H54 (cell line): ENCODE measurements at regions not wholly inside any gene's neighbourhood (a gene's known extent, or its start where the extent isn't known, plus 50 kb on each side); places are given as distances from the start of the nearest gene placed in this dataset.
"Not testable (repeated sequence)": the region's sequence is repeated elsewhere in the genome, so short reads cannot be mapped to it uniquely, and the experiment has no call there.

Experiments
- DNase-seq: peaks from one replicate; pipeline ENCODE4 v3.0.0; 2011; ENCODE audit warnings: low spot score, mixed read lengths; ENCODE audit not compliant: insufficient read length
- FAIRE-seq: peaks from 3 replicates; lab custom pipeline; 2011; peaks lifted over from hg19 to GRCh38; lab: Jason Lieb, UNC
- POLR2A ChIP-seq: IDR thresholded peaks from 2 replicates; pipeline ENCODE4 v1.6.1; 2011; ENCODE audit warnings: low read depth, mild to moderate bottlenecking, low read length

DNA sequence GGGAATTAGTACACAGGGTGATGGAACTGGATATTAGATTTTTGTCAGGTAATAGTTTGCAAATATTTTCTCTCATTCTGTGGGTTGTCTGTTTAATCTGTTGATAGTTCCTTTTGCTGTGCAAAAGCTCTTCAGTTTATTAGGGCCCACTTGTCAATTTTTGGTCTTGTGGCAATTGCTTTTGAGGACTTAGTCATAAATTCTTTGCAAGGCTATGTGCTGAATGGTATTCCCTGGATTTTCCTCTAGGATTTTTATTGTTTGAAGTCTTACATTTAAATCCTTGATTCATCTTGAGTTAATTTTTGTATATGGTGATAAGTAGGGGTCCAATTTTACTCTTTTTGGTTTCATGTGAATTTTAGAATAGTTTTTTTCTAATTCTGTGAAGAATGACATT, 111.3 kb downstream of the ARRDC4 start:
- FAIRE-seq (no peak), DNase-seq (no peak)
- TF ChIP-seq POLR2A, result no peak

DNA sequence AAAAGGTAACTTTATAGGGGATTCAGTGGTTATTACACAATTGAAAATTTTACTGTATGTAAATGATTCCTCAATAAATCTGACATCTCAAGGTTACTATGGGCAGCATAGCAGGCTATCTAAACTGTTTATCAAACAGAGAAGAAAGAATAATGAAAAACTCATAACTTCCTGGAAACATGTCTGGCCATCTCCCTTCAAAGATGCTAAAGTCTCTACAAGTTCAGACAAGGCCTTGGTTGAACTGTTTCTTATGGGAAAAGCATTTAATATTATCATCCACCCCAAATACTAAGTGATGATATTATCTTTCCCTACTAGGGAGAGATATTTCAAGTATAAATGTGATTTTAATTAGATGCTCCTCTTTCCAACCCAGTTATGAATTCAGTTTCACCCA, 114.9 kb downstream of the ARRDC4 start:
- DNase-seq (no peak), FAIRE-seq (no peak)
- no peak for TF ChIP-seq POLR2A

DNA sequence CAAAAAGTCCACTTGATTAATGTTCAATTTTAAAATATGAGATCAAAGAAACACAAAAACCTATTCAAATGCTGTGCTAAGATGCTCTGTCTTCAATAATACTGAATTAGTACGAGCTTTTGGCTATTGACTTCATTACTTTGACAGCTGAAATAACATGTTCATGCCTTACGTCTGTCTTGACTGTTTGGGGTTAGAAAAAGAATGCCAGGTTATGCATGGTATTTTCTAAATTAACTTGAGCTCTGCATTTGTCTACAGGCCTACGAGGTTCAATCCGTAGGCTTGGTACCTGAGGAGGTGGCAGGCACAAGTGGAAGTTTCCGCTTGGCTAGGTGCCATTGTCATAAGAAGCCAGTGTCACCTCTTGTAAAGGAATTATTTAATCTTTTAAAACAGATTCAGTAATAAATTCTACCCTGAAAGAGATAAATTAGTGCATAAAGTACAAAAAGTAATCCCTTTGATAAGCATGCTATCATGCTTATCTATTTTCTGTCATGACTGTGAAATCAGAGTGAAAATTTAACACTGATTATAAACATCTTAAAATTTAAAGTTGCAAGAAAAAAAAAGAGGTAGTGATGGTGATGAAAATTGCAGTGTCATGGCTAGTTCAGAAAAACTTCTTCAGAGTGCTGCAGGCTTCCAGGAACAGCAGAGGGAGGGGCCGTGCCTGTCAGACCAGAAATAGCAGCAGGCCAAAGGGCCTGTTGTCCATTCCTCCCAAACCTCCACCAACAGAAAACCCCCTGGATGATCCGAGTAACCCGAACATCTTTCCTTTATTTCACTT, 115.7 kb downstream of the ARRDC4 start:
- DNase-seq (no peak), FAIRE-seq (no peak)
- TF ChIP-seq POLR2A, result no peak

DNA sequence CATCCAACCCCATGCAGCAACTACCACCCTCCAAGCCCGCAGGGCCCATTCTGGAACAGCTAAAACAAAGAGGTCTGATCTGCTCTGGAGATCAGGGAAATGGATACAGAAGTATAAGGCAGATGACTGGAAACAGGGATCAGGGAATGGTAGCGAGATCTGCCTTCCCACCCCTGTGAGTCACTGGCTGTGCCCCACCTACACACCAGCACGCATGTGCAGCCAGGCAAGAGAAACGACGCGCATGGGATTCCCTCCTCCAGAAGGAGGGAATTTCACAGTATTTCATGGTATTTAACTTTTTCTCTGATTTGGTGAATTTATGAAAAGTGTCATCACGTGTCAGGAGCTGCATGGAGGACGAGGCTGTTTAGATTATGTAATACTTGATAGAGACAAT, 116.7 kb downstream of the ARRDC4 start:
- DNase-seq, result no peak
- TF ChIP-seq POLR2A, result no peak
- FAIRE-seq, result no peak

DNA sequence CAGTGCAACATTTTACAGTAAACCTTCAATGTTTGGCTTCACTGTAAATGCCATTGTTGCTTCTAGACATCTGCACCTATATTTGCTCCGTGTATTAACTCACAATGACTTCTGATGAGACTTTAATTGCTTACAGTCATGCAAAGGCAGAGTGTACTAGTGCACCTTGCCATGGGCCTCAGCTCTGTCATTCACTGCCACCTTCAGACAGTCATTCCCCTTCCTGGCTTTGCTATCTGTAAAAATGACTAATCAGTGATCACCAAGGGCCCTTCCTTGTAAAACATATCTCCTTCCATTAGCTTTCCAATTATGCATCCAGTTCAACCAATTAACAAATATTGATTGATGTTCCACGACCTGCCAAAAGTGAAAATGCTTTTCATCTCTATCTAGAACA, 120.3 kb downstream of the ARRDC4 start:
- FAIRE-seq (no peak), DNase-seq (no peak)
- TF ChIP-seq POLR2A, result no peak

DNA sequence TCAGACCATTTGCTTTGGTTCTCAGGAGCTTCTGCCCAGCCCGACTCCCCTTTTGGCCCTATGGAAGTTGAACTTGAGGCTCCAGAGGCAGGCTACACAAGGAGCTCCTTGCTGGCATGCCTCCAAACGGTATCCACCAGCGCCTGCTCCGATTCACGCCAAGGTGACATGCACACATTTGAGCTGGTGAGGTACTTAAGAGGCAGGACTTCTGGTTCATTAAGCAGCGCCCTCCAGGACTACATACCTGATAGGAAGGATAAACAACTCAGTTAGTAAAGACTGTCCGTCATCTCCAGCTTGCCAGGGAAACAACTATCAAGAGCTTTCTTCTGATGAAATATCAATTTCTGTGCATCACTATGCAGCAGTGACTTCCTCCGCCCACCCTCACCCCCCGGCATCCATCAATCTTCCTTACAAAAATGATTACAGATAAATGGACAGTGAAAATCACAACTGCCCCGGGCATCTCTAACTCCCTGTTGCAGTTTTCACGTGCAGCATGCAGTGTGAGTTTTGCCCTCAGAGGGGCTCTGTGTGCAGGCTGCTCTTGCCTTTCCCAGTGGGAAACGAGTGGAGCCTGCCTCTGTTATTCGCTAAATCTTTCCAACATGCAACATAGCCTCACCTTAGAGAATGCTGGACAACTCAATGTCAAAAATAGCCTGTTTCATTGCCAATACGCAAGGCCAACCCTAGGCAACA, 122.9 kb downstream of the ARRDC4 start:
- DNase-seq (no peak), FAIRE-seq (no peak)
- TF ChIP-seq POLR2A, result no peak

DNA sequence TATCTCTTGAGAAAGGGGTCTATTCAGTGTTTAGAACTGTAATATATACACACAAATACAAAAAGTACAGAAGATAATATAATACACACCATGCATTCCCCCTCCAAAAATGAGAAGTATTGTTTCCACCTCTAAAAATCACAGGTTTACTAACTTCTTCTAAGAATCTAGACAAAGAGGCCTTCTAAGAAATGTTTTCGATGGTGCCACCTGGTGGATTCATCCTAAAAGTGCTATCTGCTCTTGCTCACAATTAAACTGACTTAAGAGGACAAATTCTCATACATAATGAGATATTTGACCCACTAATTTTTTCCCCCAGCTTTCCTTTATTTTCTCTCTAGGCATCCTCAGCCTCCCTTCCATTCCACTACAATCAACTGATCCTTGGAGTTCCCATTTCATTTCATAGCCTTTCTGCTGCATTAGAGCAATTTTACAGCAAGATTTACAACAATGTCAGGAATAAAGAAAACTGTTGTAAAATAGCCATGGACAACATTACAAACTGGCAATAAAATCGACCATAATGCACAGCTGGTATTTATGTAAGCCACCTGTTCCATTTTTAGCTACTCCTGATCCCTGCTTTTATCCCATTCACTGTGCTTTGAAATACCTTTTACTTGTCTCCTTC, 124.6 kb downstream of the ARRDC4 start:
- no peak for FAIRE-seq
- TF ChIP-seq POLR2A, result no peak

DNA sequence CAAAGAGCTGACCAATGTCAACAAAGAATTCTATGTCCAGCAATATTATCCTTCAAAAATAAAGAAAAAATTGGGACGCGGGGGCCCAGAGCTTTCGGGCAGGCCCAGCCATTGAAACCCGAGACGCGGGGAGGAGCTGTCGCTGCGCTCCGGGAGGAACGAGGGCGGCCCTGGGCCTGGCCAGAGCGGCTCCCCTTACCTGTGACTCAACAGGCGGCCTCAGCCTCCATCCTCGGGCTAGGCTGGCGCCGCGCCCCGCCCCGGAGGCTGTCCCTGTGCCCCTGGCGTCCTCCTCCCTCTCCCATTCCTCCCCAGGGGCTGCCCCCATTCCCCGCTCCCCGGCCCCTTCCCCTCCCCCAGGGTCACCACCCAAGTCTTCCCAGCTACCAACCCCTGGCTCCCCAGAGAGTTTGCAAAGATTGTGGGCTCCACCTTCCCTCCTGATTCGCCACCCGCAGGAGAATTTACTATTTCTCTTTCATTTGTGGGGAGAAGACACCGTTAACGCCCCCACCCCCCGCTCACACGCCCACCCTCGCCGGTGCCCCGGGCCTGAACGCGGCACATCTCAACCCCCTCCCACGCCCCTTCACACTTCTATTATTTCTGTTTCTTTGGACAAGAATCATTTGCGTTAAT, 127.9 kb downstream of the ARRDC4 start:
- DNase-seq, FAIRE-seq: not testable (repeated sequence)

More for the DNA sequence above, 124.6 kb downstream of the ARRDC4 start:
- DNase-seq, result no peak

DNA sequence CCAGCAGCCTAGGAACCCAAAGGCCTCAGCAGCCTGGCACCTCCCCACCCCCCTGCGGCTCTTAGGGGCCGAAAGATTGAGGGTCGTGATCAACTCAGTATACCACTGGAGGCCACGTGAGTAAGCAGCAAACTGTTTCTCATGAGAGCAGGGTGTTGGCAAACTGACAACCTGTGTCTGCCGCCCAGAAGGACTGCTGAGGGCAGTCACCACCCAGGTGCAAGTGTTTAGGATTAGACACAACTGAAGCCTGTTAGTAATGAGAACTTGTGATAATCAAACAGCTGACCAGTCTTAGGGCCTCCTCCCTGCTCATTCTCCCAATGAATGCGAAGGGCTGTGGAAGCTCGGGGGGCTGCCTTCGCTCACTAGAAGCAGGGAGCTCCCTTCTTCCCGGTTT, 128.8 kb downstream of the ARRDC4 start:
- not testable (repeated sequence) for FAIRE-seq, DNase-seq

DNA sequence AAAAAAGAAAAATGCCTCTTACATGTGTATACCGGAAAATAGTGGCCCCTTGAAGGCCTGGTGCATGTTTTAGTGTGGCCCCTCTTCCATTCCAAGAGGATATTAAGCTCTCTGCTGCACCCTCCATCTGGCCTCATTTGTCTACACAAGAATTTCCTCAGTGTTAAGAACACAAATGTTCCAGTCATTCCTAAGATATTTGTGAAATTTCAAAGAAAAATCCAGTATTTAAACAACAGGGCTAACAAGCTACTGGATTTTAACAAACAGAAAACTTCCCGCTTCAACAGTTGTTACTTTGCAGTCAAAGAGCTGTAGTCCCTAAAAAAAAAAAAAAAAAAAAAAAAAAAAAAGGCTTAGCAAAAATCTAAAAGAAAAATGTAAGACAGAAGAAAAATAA, 137.5 kb downstream of the ARRDC4 start:
- not testable (repeated sequence) for DNase-seq, FAIRE-seq

DNA sequence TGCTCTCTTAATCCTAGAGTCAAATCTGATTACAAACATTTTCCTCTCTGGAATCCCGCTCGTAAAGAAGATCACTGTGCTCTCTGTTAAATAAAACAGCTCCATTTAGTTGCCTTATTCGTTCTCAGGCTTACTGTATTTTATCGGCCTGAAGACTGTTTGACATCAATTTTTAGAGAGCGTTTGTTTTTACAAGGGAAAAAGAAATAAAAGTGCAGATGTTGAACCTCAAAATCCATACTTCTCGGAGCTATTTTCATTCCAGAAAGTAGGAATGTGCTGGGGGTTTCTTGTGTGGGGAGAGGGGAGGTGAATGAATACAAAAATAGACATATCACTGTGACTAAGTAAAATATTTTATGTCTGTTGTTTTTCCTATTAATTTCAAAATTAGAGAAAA, 140.1 kb downstream of the ARRDC4 start:
- DNase-seq, FAIRE-seq: not testable (repeated sequence)

DNA sequence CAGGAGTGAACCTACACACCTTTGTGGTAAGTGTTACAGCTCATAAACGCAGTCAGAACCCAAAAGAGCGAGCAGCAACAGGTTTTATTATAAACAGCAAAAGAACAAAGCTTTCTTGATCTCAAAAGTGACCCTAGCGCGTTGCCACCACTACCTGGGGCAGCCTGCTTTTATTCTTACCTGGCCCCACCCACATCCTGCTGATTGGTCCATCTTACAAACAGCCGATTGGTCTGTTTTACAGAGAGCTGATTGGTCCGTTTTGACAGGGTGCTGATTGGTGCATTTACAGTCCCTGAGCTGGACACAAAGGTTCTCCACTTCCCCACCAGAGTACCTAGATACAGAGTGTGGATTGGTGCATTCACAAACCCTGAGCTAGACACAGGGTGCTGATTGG, 143.1 kb downstream of the ARRDC4 start:
- no peak for FAIRE-seq
- no peak for DNase-seq
- no peak for TF ChIP-seq POLR2A

DNA sequence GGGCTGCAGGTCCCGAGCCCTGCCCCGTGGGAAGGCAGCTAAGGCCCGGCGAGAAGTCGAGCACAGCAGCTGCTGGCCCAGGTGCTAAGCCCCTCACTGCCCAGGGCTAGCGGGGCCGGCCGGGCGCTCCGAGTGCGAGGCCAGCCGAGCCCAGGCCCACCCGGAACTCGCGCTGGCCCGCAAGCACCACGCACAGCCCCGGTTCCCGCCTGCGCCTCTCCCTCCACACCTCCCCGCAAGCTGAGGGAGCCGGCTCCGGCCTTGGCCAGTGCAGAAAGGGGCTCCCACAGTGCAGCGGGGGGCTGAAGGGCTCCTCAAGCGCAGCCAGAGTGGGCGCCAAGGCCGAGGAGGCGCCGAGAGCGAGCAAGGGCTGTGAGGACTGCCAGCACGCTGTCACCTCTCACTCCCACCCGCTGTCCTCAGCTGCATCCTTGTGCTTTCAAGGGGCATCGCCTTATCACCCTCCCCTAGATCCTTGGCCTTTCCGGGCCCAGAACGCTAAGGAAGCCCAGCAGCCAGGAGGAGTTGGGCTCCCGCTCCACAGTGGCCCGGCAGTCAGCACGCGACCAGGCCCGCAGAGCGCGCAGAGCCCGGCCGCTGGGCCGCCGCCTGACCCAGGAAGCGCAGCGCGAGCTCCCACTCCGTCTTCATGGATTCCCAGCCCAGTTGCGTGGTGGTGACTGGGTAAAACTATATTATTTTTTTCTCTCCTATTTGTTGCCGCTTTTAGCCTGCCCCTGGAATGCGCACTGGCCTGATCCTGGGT, 144.1 kb downstream of the ARRDC4 start:
- not testable (repeated sequence) for FAIRE-seq, DNase-seq

DNA sequence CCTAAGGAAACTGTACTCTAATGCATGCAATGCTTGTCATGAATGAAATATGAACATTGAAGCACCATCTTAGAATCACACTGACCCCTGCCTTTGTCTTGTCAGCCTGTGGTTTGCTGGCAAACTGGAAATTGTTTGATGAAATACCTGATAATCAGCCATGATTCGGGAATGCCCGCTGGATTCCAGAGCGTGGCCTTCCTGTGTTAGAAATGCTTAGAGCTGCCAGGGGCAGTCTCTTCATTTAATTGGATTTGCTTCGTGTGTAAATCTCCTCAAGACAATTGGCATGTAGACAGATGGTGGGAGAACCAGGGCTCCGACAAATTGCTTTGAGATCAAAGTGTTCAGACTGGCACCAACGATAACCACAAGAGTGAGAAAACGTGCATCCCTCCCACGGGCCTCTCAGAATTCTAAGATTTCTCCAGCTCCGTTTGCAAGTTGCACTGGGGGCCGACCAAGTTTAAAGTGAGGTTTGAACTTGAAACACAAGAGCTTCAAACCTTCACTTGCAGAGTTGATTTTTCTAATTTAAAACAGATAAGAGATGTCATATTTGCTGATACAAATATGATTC, 146.2 kb downstream of the ARRDC4 start:
- FAIRE-seq, DNase-seq: not testable (repeated sequence)
